ENCODE measurements at regions not wholly inside any gene's neighbourhood (a gene's known extent, or its start where the extent isn't known, plus 50 kb on each side); places are given as distances from the start of the nearest gene placed in this dataset.

GRCh38 chr12:125288931-125289928 lies 224.0 kb downstream of the AACS start:
- TF ChIP-seq CTCF (IDR thresholded peaks at IDR 0.05 in 8 of 11, conservative IDR thresholded peaks at IDR 0.05 in 3 of 11), result no peak
- no peak for TF ChIP-seq POLR2AphosphoS5 (IDR thresholded peaks at IDR 0.05)
- no peak for TF ChIP-seq POLR2A (IDR thresholded peaks at IDR 0.05)
